ENCODE measurements at regions not wholly inside any gene's neighbourhood (a gene's known extent, or its start where the extent isn't known, plus 50 kb on each side); places are given as distances from the start of the nearest gene placed in this dataset.

- Histone ChIP-seq H3K4me2 (ENCODE audit: insufficient read depth, insufficient read length, low read length) (no peak overlapping the region), H3K79me2 (ENCODE audit: insufficient read depth, low read length) (no peaks in the 10 kb centered on the region), H4K5ac (ENCODE audit: insufficient read length, low read depth, low read length) (no peak overlapping the region), H3T11ph (ENCODE audit: low read length) (no peak overlapping the region), H2BK20ac (ENCODE audit: low read depth, low read length, poor library complexity, severe bottlenecking) (no peak overlapping the region), H2BK15ac (ENCODE audit: low read depth, low read length) (no peak overlapping the region), H3K4ac (ENCODE audit: low read depth, low read length) (no peak overlapping the region), H3K27ac (ENCODE audit: insufficient read length, low read depth, low read length) (no peak overlapping the region), H2AK5ac (ENCODE audit: insufficient read length, low read length) (no peak overlapping the region), H3K18ac (ENCODE audit: insufficient read length, low read depth, low read length) (no peak overlapping the region), H2BK12ac (ENCODE audit: insufficient read length, low read depth, low read length) (no peak overlapping the region), H3K9me3 (ENCODE audit: control insufficient read depth, low read depth, low read length) (no peaks in the 10 kb centered on the region), H4K91ac (ENCODE audit: insufficient read length, low read depth, low read length) (no peak overlapping the region), H4K20me1 (ENCODE audit: control insufficient read depth, insufficient read depth, insufficient read length) (no peaks in the 10 kb centered on the region), H3K23me2 (ENCODE audit: insufficient read length, low read depth, low read length, poor library complexity, severe bottlenecking) (no peaks in the 10 kb centered on the region), H3K4me1 (ENCODE audit: insufficient read depth, low read length) (no peaks in the 10 kb centered on the region), H4K8ac (replicated peaks; ENCODE audit: insufficient read length, low read depth, low read length) (no peak overlapping the region), H3K23ac (ENCODE audit: insufficient read length, low read depth, low read length) (no peak overlapping the region), H3K9ac (ENCODE audit: extremely low read depth, insufficient read length, low read length) (no peak overlapping the region), H2AFZ (ENCODE audit: low read length) (no peak overlapping the region), H3K79me1 (ENCODE audit: insufficient read depth, low read depth, low read length, poor library complexity, severe bottlenecking) (no peaks in the 10 kb centered on the region), H2BK5ac (ENCODE audit: insufficient read length, low read length) (no peak overlapping the region), H2BK120ac (ENCODE audit: low read depth, low read length, poor library complexity, severe bottlenecking) (no peak overlapping the region), H3K56ac (ENCODE audit: insufficient read length, low read depth, low read length) (no peak overlapping the region), H3K14ac (ENCODE audit: insufficient read depth, low read length) (no peak overlapping the region), H3K27me3 (ENCODE audit: insufficient read depth, low read length) (no peaks in the 10 kb centered on the region)
- Mint-ChIP-seq H3K4me3 (no peak overlapping the region), H3K27me3 (ENCODE audit: low read depth) (no peaks in the 10 kb centered on the region), H3K9me3 (no peaks in the 10 kb centered on the region), H3K36me3 (ENCODE audit: insufficient read depth in 1 of 3, low read depth in 3 of 3) (no peaks in the 10 kb centered on the region), H3K4me1 (no peaks in the 10 kb centered on the region), H3K27ac (no peak overlapping the region)
- WGBS (ENCODE audit: extremely low coverage, insufficient read length, low lambda C conversion rate) = no CpG with 5 or more reads among the region's 2 CpGs
- no peak for TF ChIP-seq CTCF (conservative IDR thresholded peaks at IDR 0.05)
- DNase-seq = no peak
Measured at GRCh38 chr10:107417446-107417845, 252.9 kb upstream of the SORCS1 start.

All from H9 (cell line).